HuH-7 (cell line): ENCODE measurements at regions not wholly inside any gene's neighbourhood (a gene's known extent, or its start where the extent isn't known, plus 50 kb on each side); places are given as distances from the start of the nearest gene placed in this dataset.
"Not testable (repeated sequence)": the region's sequence is repeated elsewhere in the genome, so short reads cannot be mapped to it uniquely, and the experiment has no call there.

Source experiments
- DNase-seq: peaks from one replicate; pipeline ENCODE4 v3.0.0; 2011; ENCODE audit warnings: low spot score

DNA sequence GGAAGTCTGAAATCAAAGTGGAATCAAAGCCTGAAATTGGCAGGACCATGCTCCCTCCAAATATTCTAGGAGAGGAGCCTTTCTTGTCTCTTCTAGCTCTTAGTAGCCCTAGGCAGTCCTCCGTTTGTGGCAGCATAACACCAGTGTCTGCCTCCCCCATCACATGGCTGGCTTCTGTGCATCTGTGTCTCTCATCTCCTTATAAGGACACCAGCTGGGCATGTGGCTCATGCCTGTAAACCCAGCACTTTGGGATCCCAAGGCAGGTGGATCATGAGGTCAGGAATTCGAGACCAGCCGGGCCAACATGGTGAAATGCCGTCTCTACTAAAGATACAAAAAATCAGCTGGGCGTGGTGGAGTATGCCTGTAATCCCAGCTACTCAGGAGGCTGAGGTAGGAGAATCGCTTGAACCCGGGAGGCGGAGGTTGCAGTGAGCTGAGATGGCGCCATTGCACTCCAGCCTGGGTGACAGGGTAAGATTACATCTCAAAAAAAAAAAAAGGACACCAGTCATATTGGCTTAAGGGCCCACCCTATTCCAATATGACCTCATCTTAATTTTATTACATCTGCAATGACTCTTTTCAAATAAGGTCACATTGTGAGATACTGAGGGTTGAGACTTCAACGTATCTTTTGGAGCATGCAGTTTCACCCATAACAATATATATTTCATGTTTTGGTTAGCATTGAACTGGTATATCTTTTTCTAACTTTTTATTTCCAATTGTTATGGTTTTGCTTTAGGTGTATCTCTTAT, 148.0 kb upstream of the TPM1 start:
- no peak for DNase-seq

DNA sequence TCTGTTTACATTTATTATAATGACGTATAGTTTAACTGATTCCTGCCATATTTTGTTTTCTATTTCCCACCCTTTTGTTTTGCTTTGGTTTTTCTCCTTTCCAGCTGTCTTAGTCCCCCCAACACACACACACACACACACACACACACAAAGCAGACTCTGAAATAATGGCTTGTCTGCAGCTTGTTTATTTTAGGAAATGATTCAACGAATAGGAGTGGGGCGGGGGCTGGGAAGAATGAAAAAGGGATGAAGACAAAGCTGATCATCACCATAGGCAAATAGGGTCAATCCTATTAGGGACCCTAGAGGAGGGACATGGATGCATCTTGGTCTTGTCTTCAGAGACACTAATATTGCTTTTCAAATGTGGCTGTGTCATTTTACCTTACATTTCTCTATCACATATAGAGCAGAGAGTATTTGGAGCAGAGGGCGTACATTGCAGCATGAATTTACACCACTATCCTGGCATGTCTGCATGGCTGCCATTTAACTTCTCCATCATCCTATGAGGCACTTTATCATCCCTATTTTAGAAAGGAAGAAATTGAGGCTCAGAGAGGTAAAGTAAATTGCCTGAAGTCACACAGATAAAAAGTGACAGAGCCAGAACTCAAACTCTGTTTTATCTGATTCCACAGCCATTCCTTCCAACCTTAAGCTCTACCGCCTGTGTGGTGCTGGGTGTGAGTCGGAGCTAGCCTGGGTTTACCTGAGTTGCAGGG, 147.2 kb upstream of the TPM1 start:
- no peak for DNase-seq

DNA sequence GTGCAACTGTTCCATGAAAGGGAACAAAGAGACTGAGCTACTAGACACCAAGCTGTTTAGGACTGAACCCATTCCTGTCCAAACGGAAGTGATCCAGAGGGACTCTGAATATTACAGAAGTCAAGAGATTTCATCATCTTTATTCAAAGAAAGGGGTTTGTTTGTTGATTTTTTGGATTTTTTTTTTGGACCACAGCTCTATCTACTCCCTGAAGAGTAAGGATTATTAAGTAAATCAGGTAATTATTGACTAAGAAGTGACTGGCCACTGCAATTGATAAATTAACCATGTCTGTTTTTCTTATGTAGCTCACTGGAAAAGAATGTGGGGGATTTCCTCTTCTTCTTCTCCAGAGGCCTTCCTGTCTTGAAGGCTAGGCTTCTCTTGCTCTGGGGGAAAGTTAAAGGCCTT, 146.6 kb upstream of the TPM1 start:
- no peak for DNase-seq

DNA sequence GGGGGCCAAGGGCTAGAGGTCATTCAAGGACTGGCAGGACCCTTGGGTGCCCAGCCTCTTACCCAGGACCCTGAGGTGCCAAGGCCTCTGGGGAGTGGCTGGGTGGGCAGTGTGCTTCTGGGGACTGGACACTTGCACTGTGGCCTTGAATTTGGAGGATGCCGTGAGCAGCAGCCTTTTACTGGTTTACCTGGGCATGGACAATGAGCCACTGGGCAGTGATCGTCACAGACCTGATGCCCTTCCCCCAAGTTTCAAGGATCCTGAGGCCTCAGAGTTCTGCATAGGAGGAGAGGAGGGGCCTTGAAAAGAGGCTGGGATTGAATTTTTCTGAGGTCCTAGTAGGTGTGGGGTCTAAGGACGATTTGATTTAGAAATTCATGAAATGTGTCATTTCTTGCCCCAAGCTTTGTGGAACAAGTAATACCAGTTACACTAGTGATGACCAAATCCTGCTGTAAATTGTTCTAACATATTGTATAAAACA, 146.1 kb upstream of the TPM1 start:
- no peak for DNase-seq

DNA sequence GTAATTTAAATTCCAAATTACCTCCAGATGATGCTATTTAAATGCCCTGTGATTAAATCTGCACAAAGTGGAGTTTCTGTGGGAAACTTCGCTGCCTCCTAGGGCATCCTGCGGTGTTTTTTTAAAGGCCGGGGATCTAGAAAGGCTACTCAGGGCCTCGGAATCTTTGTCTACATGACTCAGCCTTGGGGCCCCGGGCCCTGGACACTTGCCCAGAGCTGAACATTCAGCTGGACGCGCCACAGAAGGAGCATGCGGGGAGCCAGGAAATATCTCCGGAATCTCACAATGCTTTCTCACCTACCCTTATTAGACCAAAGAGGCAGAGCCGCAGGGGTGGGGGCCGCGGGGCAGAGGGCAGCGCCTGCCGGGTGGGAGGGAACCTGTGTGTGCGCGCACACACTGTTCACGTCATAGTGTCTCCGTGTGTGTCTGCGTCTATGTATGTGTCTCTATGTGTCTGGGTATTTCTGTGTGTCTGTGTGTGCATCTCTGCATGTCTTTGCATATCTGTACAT, 145.5 kb upstream of the TPM1 start:
- no peak for DNase-seq

DNA sequence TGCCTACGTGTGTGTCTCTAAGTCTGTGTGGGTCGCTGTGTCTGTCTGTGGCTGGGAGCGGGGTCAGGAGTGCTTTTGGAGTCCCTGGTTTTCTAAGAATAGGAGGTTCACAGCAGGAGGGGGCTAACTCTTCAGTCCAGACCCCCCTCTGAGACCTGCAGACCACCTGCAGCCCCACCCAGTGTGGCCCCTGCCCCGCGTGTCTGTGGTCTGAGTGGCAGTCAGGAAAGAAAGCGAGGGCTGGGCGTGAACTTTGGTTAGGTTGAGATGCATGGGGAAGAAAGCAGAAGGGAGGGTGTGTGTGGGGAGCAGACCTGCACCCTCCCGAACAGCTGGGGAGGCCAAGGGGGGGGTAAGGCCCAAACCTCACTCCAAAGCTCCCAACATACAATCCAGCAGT, 144.9 kb upstream of the TPM1 start:
- no peak for DNase-seq

DNA sequence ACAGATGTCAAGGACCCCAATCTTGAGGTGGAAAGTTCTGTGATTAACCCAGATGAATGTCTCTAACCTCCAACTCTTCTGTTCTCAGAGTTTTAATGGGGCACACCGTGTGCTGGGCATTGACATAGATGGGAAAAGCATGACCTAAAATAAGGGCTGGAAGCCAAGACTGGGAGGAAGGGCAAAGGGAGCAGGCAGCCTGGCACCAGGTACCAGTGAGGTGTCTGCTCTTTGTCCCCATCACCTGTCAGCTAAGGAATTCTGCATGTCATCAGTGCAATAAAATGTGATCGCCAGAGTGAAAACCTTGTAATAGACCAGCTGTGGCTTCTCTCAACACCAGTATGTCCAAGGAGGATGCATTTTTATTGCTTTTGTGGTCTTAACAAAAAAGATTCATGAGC, 143.5 kb upstream of the TPM1 start:
- no peak for DNase-seq

DNA sequence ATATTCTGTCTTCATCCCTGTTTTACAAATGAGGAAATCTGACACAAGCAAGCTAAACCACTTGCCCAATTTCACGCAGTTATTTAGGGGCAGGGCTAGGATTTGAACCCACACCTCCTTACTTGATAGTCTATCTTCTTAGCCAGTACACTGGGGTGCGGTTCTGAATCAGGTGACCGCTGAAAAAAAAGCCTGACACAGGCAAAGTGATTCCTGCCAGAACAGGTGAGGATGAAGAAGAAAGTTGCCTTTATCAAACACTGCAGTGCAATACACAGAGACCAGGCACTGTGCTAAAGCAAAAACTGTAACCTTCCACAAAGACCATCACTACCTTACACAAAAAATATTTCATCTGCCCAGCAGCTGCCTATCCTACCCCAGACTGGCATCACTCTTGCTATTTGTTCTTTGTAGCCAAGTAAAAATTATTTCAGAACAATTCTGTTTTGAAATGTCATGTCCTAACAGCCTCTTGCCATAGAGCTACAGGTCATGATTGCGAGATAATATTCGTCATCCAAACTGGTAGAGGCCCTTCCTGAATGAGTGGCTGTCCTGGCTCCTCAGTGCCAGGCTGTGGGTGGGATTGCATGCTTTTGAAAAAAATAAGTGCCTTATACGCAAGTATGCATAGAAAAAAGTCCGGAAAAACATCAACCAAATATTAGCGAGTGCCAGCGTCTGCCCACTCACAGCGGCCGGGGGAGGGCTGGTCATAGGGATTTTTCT, 142.3 kb upstream of the TPM1 start:
- DNase-seq: no peak

DNA sequence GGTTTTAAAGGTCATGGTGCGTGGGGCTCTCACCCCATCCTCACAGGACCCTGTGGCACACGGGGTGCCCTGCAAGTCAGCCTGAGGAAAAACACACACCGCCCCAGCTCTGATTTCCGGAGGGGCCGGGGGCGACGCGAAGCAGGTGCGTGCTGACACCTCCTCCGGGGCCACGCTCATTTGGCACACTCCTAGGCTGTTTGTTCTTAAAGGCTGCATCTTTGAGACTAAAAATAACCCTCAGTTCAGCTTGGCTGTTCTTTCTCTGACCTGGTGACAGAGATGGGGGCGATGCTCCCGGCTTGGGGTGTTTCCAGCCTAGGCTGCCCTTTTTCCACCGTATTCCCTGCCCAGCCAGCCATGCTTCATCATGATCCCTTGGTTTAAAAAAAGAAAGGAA, 141.5 kb upstream of the TPM1 start:
- DNase-seq: no peak

DNA sequence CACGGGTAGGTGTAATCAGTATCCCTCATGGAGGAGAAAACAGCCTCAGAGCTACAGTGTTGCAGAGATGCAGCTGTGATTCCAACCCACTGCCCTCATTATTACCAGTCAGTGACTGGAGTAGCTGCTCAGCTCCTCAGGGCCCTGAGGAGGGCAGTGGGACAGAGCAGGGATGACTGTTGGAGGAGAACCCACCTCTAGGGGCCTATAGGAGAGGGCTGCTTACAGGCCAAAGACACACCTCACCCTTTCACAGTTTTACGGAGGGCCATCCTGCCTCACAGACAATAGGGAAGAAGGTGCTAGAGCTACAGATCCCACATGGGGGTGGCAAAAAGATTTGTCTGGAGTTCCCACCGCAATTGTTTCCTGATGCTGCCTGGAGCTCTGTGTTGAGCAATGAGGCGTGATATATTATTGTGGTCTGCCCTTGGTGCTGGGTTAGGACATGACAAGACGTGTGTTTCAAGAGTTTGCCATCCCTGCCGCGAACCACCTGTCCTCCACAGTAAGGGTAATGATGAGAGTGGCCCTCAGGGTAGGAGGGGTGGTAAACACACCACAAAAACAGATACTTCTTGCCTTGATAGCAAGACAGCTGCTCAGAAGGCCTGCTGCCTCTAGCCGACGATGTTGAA, 140.5 kb upstream of the TPM1 start:
- DNase-seq: no peak

DNA sequence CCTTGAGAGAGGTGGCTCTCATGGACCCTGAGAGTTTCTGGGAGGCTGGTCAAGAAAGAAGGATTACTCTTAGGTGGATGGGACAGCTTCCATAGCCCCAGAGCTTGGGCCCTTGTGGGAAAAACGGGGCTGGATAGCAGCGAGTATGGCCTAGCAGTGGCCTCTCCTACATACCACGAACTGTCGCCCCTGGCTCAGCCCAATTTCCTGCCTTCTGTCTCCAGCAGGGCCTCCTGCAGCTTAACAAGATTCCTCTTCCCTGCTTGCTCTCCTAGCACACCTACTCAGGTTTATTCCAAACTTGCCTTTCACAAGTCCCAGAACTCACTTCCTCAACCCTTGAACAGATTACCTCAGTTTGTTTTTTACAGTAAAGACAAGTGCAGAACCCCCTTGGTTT, 139.7 kb upstream of the TPM1 start:
- no peak for DNase-seq

DNA sequence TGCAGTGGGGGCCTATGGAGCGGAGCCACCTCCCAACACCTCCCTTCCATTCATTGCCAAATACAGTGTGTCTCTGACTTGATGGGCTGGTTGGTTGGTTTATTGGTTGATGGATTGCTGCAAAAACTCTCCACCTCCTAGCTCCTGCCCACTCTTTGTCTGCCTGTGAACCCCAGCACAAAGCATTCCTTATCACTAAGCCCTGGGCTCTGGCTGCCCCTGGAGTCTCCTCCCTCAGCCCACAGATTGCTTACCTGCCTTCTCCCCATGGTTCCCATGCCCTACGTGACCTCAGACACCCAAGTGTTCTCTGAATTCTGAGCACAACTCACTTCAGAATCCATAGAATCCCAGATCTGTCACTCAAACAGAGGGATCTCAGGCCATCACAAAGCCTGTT, 139.1 kb upstream of the TPM1 start:
- DNase-seq: no peak

DNA sequence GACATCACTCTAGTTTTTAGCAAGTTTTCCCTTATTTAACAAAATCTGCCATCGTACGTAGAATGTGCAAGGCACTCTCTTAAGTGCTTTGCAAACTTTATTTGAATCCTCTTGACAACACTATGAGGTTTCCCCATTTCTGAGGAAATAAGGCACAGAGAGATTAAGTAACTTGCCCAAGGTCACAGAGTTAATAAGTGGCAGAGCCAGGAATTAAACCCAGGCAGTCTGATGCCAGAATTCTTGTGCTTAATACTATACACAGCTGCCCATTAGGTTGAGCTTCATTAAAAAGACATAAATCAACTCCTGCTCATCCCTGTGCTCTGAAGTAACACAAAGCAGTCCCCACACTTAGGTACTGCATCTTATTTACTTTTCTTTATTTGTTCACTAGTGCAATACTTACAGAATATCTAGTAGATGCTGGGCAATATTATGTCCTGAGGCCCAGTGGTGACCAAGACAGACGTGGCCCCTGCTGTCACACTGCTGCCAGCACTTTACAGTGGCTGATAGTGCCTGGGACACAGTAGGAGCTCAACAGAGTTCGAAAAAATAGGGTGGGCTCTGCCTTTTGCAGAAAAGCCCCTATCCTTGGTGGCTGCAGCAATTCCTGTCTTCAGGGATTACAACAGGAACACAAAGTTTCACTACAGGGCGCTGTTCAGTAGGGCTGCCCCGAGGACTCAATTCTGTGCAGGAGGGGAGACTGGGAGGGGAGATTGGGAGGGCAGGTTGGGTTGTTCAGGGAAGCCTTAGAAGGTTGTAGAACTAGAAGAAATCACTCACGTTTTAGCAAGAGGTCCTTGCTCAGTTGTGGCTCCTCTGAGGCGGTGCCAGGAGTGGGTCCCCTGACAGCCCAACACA, 138.3 kb upstream of the TPM1 start:
- no peak for DNase-seq

DNA sequence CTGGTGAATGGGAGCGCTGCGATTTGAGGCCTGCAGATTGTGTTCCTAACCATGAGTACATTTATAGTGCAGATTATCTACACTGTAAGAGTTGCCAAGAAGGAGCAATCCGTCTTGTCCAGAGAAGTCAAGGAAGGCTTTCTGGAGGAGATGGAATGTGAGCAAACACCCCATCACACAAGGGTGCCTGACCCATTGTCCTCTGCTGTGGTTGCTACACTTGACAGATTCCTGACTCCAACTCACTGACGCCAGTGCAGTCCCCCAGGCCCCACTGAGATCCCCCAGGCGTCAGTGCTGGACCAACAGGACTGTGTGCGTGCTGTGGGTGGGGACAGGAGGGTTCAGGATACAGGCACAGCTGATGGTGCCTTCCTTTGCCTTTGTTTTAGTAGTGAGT, 135.9 kb upstream of the TPM1 start:
- no peak for DNase-seq

DNA sequence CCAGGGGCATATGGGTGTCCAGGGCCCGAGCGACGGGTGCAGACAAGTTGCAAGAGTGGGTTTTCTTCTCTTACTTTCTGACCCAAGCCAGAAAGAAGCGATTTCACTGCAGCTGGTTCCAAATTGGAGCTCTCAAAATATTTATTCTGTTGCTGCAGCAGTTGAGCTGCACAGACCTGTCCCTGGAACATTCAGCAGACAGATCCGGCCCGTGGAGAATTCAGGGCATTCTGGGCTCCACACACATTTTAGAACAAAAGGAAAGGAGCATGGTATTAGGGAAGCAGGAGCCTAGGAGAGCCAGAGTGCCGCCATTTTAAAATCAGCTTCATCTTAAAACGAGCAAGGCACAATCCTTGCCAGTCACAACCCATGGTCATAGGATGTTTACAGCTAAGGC, 135.3 kb upstream of the TPM1 start:
- no peak for DNase-seq

DNA sequence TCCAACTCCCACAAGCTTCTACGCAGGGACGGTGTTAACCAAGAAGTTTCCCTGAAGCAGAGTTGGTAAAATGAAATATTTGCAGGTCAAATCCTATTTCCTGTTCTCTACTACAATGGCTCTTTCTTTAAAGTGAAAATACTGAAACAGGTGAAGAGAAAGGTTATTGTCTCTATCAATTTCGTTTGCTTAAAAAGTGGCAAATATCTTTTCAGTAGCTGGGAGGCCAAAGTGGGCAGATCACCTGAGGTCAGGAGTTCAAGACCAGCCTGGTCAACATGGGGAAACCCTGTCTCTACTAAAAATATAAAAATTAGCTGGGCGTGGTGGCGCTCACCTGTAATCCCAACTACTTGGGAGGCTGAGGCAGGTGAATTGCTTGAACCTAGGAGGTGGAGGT, 134.2 kb upstream of the TPM1 start:
- DNase-seq: not testable (repeated sequence)

DNA sequence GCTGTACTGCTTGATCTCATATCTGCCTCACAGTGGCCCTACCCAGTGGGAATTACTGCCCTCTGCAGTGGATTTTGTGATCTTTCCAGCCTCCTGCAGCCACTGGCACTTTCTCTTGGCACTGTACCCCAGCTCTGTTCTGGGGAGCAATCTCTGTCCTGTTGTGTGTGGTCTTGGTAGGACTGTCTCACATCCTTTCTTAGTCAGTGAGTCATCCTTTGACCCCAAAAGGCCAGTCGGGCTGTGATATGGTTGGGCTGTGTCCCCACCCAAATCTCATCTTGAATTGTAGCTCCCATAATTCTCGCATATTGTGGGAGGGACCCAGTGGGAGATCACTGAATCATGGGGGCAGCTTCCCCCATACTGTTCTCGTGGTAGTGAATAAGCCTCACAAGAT, 133.3 kb upstream of the TPM1 start:
- no peak for DNase-seq

DNA sequence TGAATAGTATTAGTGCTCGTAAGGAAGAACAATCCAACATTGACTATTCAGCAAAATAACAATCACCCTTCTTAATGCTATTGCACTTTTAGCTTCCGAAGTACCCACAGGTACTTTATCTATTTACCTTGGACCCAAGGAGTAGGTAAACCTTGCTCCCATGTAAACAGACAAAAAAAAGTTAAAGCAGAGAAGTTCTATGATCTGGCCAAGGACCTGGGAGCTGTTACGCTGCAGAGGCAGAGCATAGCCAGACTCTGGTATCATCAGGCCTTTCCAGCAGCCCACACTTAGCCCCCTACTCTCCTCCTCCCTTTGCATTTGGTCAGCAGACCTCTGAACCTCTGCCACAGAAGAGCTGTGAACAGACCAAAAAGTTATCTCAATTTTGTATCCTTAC, 130.3 kb upstream of the TPM1 start:
- DNase-seq: no peak

DNA sequence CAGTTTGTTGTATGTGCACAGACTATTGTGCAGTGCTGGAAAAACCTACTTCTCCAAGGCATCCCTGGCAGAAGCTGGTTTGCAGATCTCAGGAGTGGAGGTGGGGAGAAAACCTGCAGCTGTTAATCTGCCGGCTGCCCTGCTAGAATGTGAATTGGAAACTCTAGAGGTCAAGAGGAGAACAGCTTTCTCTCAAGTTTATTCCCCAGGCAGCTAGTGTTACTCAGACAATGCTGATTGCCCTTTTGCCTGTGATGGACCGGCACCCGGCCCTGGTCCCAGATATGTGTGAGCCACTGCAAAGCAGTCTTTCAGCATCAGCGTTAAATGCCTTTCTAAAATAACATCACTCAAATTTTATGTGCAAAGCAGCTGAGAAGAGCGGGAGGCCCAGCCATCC, 129.7 kb upstream of the TPM1 start:
- no peak for DNase-seq

DNA sequence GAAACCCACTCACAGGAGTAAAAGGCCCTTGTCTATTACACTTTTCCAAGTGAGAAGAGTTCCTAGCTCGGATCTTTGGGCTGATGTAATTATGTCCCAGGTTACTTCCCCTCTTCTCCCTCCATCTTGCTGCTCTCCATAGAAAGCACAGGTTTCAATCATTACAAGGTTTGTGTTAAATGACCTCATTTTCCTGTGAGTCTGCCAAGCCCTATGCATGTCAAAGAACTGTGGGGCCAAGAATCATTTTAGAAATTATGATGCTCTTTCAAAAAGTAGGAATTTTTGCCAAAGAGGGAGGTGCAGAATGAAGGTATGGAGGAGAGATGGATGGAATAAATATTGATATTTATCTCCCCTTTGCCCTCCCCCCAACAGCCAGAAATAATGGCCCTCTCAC, 129.3 kb upstream of the TPM1 start:
- DNase-seq: no peak

DNA sequence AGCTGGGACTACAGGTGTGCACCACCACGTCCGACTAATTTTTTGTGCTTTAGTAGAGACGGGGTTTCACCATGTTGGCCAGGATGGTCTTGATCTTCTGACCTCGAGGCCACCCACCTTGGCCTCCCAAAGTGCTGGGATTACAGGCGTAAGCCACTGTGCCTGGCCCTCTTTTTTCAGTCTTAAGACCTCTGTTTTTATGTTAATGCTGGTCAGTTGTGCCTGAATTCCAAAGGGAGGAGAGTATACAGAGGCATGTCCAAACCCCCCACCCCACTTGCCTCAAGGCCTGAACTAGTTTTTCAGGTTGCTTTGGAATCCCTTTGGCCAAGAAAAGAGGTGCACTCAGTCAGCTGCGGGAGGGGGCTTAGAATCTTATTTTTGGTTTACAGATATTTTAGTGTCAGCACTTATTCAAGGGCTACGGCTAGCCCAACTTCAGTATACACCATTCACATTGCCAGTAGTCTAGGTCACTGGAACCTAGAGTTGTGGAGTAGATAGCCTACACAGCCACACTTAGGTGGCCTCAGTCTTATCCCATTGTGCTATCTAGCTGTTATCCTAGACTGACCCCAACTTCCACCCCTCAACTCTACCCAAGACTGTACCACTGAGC, 128.0 kb upstream of the TPM1 start:
- no peak for DNase-seq
